Body of pancreas (tissue), 4 donors: ENCODE measurements at regions not wholly inside any gene's neighbourhood (a gene's known extent, or its start where the extent isn't known, plus 50 kb on each side); places are given as distances from the start of the nearest gene placed in this dataset.

ENCODE experiments used
- CTCF ChIP-seq, 7 experiments: fragments of 450-650 bp in 4 of 7; fragments of 200-600 bp in 3 of 7; sonication (generic) in 3 of 7; IDR thresholded peaks; one replicate each; pipeline ENCODE4 v1.5.1; 2016 to 2019; ENCODE audit warnings: antibody characterized with exemption in 7 of 7
- POLR2A ChIP-seq, 3 donors: fragments of 450-650 bp; IDR thresholded peaks; one replicate each; pipeline ENCODE4 v1.6.1; 2016; ENCODE audit warnings: antibody characterized with exemption in 3 of 3, mild to moderate bottlenecking in 2 of 3

- TF ChIP-seq CTCF (IDR thresholded peaks at IDR 0.05) = no peak
- TF ChIP-seq POLR2A (IDR thresholded peaks at IDR 0.05) = no peak
Measured at GRCh38 chr2:144832048-144832447, 312.1 kb upstream of the ZEB2 start.
